ENCODE measurements at regions not wholly inside any gene's neighbourhood (a gene's known extent, or its start where the extent isn't known, plus 50 kb on each side); places are given as distances from the start of the nearest gene placed in this dataset.

DNA sequence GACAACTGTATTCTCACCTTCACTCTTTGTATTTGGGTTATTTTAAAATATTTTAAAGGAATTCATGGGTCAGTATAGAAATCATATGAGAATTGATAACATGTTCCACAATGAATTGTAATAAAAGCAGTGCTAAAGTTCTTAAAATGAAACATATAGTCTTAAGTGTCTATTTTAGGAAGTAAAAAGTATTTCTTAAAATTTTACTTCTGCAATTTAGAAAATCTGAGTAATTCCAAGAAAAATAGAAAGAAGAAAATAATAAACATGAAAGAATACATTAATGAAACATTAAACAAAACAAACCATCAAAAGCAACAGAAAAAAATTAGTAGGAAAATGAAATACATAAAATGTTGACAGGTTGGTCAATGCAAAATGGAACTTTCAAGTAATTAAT is 332.4 kb downstream of the ETS1 start:
- DNase-seq, result no peak

DNA sequence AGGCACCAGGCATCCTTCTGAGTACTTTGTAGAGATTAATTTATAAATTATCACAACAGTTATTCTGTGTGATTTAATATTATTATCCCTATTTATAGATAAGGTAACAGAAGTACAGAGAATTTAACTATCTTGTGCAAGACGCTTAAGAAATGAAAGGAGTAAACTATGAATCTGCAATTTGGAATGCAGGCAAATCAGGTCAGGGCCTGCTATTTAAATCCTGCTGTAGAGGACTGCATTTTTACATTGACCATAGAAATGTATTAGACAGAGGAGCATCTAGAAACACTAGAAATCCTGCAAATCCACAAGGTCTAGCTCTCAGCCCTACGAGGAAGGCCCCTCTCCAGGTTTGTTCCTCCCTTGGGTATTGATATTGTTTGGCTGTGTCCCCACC is 336.2 kb downstream of the ETS1 start:
- no peak for DNase-seq

GRCh38 chr11:128250482-128250881 is 336.9 kb downstream of the ETS1 start:
- DNase-seq, result no peak

DNA sequence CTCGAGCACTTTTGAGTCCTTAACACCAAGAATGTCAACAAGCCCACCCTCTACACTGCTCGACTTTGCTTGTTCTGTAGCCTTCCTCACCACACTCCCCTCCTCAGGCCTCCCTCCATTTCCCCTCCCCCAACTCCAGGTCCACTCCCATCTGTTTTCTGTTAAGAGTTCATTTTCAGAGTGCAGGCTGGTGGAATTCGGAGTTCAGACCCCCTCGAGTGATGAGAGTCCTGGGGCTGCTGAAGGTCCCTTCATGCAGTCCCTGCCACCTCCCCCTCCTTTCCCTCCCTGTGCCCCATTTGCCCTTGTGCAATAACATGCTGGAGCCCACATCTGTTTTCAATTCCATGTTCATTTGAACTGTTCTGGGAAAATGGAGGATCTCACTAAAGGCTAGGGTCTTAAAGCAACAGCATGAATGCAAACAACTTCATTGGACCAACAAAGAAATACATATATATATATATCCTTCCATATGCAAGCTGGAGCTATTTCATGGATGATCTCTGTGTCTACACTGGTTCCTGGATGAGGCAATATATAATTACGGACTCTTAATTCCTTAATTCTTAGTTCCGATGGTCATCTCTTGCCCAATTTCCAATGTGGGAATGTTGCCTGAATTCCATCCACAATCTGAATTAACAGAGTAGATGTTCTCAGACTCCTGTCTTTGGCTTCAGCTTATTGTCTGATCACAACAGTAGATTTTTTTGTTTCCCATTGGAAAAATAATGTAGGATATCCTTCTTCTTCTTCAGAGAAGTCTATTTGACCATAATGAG is 340.4 kb downstream of the ETS1 start:
- no peak for DNase-seq

DNA sequence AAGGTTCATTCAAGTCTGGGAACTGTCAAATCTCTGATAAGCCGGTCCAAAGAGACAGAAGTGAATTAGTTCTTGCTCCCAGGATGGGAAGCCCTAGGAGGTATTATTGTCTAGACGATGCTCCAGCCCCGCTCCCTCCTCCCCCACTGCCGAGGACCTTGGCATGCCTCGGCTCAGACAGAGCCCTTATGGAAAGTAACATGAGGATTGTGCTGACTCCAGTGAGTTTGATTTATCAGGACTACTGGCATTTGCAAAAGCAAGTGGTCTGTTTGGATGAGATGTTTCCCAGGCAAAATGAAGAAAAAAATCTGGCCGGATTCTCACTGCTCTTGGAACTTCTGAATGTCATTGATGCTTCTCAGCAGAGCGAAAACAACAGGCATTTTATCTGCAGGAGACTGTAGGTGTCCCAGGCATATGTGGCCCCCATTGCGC is 341.0 kb downstream of the ETS1 start:
- DNase-seq, result no peak

- no peak for DNase-seq
Measured at GRCh38 chr11:128244871-128245270, 342.5 kb downstream of the ETS1 start.

GRCh38 chr11:128242451-128242850 is 344.9 kb downstream of the ETS1 start:
- DNase-seq, result no peak

GRCh38 chr11:128240546-128240945 is 346.8 kb downstream of the ETS1 start:
- no peak for DNase-seq

DNA sequence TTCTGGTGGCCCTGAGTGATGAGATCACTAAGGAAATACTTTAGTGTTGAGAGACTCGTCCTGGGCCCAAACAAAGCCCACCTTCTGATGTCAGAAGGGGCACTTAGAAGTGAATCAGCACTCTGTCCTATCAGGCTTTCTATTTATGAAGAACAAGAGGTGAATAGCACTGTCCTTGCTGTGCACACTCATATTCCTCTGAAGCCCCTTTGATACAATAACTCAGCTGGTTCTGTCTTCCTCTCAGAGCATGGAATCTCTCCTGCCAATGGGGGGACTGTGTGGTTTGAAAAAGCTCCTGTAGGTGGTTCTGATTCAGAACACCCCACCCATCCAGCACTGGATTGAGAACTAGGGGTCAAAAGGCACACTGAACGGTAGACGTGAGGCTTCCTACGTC is 348.1 kb downstream of the ETS1 start:
- no peak for DNase-seq

DNA sequence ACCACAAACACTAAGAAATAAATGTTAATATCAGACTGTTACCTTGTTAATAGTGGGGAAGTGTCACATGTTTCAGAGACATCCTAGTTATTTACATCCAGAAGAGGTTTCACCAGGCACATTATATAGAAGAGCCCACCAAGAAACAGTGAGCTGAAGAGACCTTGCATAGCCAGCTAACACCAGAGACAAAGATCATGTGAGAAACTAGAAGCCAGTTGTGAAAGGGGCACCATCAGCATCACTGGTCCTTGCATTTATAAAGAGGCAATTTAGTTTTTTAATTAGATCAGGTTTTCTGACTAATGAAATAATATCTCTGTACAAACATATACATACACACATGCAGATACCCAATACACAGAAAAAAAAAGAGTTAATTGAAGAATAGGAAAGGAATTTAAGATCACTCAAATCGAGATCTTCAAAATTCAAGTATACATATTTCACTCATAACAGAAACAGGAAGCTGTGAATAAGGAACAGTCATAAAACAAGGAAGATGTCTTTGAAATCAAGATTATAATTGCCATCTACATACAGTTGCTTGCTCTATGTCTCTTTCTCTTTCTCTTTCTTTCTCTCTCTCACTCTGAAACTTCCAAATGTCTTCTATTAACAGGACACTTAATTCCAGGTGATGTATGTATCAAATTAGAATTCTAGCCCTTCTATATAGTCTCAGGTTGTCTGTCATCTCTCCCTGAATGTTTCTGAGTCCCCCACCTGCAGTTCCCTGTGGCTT is 348.7 kb downstream of the ETS1 start:
- DNase-seq, result no peak

DNA sequence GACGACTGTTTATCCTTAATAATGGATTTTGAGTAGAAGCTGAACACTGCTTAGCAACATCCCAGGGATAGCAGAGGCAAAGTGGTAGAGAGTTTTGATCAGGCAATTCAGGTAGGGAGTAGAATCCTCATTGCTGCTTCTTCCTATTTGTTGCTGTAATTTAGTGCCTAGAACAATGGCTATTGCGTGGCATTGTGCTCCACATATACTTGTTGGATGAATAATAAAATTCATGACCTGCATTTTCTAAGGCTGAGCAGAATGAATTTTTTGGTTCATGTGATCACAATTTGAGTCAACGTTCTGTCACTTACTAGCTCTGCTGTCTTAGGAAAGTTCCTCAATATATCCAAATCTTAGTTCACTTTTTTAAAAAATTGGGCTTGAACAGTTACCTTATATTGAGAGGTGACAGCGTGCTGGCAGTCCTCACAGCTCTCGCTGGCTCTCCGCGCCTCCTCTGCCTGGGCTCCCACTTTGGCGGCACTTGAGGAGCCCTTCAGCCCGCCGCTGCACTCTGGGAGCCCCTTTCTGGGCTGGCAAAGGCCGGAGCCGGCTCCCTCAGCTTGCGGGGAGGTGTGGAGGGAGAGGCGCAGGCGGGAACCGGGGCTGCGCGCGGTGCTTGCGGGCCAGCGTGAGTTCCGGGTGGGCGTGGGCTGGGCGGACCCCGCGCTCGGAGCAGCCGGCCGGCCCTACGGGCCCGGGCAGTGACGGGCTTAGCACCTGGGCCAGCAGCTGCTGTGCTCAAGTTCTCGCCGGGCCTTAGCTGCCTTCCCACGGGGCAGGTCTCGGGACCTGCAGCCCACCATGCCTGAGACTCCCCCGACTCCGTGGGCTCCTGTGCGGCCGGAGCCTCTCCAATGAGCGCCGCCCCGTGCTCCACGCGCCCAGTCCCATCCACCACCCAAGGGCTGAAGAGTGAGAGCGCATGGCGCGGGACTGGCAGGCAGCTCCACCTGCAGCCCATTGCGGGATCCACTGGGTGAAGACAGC is 350.6 kb downstream of the ETS1 start:
- DNase-seq, result no peak

DNA sequence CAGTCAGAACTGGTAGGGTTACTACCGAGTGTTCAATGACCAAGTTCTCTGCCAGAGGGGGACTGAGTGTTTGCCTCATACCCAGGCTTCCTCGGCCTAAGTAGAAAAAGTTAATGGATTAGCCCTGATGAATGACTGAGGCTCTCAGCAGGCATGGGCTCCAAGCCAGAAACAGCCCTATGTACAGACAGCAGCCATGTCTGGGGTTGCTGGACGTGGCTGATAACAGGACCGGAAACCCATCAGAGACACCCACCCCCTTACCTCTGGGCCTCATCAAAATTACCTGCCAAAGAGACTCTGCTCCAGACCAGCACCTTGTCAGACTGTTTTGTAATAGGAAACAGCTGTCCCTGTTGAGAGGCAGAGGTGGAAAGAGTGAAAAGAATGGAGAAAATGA is 351.4 kb downstream of the ETS1 start:
- DNase-seq, result no peak

DNA sequence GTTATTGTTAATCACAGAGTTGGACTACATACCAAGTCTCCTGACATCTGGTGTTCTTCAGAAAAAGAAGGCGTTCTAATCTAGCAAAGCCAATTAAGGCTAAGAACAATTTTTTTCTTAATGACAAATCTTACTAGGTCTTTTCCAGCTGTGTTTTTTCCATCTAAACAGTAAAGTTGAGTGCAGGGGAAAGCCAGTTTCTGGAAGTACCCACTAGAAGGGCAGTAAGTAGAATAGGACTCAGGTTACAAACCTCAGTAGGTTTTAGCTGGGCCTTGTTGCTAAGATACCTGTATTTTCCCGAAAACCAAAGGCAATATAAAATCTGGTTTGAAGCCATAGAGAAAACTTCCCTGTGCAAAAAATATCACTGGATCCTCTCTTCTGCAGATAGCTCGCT is 351.9 kb downstream of the ETS1 start:
- DNase-seq, result no peak

DNA sequence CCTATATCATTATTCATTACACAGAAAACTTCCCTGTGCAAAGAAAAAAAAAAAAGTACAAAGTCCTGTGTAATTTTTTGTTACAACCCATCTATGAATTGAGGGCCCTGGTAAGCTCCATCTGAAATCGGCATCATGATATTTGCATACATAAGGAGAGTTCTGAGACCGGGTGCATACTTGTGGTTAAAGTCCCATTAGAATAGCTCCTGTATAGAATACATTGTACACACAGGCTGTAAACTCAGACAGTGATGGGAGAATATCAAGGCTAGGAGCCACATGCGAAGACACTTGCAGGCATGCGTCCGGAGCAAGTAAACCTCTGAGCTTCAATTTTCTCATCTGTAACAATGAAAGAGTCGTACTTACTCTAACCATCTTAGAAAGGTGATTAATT is 353.2 kb downstream of the ETS1 start:
- no peak for DNase-seq

- no peak for DNase-seq
Measured at GRCh38 chr11:128232588-128232987, 354.8 kb downstream of the ETS1 start.

DNA sequence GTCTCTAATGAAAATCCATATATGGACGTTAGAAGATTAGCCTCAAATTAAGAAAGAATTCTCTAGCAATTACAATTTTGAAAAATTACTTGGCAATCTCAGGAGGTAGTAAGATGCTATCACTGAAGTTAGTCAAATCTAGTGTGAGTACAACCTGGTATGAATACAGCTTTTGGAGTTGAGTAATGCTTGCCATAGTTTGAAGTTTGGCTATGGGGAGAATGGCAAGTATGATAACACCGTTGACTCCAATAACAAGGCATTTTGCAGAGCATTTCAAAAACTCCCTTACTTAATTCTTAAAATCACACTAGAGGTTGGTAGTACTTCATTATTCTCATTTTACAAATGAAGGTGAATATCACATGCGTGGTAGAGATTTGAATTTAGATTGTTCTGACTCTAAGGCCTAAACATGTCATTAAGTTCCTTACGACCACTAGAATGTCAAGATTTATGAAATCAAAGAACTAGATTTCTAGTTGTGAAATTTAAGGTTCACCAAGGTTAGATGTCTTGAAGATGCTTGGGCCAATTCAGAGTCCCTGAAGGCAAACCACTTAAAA is 355.4 kb downstream of the ETS1 start:
- DNase-seq, result no peak

DNA sequence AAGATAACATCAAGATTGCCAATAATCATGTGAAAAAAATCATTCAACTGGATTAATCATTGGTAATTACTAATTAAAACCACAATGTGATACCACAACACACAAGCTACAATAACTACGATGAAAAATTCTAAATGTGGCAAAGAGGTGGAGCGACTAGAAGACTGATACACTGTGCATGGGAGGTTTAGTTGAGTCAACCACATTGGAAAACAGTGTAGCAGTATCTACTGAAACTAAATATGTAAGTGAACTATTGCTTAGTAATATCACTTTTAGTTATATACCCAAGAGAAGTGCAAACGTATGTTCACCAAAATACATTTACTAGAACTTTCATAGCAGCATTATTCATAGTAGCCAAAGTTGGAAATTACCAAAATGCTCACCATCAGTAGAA is 359.9 kb downstream of the ETS1 start:
- DNase-seq, result no peak

DNA sequence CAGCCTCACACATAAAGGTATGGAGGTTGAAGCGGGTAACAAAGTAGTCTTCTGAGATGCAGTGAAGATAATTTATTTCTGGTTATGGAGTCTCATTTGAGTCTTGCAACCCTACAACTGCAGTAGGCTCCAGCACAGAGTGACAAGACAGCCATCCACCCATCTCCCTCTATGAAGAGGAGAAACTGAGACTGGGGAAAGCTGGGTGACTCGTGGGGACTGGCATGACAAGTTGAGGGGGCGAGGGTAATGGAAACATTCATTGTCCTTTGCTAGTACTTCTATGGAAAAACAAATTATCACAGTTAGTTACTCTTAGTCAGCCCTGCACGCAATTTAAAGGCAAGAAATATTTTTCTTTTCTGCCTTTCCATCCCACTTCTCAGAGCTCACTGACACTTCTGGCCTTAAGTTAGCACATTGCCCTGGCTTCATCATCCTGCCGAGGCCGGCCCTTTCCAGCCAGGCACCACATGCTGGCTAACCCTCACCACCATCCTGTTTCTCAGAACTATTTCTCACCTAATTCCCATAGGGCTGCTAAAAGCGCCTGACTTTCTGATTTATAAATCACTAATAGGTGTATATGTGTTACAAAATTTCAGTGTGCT is 361.1 kb downstream of the ETS1 start:
- DNase-seq, result no peak

- no peak for DNase-seq
Measured at GRCh38 chr11:128222245-128222884, 365.0 kb downstream of the ETS1 start.

GRCh38 chr11:128219731-128220120 is 367.6 kb downstream of the ETS1 start:
- no peak for DNase-seq

- DNase-seq, result no peak
Measured at GRCh38 chr11:128216198-128216597, 371.2 kb downstream of the ETS1 start.
